ENCODE measurements at regions not wholly inside any gene's neighbourhood (a gene's known extent, or its start where the extent isn't known, plus 50 kb on each side); places are given as distances from the start of the nearest gene placed in this dataset.

DNA sequence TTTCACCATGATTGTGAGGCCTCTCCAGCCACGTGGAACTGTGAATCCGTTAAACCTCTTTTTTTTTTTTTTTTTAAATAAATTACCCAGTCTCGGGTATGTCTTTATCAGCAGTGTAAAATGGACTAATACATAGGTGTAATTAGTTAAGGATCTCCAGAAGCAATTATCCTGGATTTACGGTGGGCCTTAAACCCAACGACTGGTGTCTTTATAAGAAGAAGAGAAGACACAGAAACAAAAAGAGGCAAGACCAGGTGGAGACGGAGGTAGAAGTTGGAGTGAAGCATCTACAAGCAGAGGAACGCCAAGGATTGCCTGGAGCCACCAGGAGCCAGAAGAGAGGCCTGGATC is 114.6 kb upstream of the MAP1LC3B2 start (continued):
- TF ChIP-seq PHF5A (CRISPR knock-in tag; IDR thresholded peaks at IDR 0.05; ENCODE audit: low read depth, unreplicated experiment) = no peak
- TF ChIP-seq, protein P1, sequence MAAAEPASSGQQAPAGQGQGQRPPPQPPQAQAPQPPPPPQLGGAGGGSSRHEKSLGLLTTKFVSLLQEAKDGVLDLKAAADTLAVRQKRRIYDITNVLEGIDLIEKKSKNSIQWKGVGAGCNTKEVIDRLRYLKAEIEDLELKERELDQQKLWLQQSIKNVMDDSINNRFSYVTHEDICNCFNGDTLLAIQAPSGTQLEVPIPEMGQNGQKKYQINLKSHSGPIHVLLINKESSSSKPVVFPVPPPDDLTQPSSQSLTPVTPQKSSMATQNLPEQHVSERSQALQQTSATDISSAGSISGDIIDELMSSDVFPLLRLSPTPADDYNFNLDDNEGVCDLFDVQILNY (CRISPR knock-in tag; conservative IDR thresholded peaks at IDR 0.05) = no peak
- TF ChIP-seq, protein P2, sequence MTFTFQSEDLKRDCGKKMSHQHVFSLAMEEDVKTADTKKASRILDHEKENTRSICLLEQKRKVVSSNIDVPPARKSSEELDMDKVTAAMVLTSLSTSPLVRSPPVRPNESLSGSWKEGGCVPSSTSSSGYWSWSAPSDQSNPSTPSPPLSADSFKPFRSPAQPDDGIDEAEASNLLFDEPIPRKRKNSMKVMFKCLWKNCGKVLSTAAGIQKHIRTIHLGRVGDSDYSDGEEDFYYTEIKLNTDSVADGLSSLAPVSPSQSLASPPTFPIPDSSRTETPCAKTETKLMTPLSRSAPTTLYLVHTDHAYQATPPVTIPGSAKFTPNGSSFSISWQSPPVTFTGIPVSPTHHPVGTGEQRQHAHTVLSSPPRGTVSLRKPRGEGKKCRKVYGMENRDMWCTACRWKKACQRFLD (CRISPR knock-in tag; IDR thresholded peaks at IDR 0.05; ENCODE audit: borderline replicate concordance) = no peak

DNA sequence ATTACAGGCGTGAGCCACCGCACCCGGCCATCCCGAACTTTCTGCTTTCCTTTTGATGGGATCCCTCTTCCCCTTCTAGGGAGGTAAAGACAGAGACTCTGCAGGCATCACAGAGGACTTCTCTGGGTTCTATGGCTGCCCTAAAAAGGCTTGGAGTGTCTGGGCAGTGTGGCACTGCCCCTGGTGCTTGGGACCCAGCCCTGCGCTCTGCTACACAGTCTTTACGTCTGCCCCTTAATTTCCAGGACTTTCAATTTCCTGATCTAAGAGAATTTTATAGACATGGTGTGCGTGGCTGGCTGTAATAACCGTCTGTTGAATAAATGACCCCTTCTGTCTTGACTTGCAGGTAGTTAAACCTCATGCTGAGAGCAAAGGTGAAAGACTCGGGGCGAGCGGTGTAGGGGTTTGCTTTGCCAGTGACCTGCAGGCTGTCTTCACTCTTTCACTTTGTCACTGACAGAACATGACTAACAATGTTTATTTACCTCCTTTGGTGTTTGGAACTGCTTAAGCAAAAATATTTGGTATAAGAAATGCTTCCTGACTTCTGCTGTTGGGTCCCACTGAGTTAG is 110.9 kb upstream of the MAP1LC3B2 start:
- H4K20me1 ChIP-seq (ENCODE audit: insufficient read depth, low read length) = no peaks in the 10 kb centered on the region
- peaks cover 10% of the 10 kb centered on the region; the same call in 1 of the 2 replicates for H3K4me1 ChIP-seq (ENCODE audit: insufficient read depth, low read length)
- no peaks in the 10 kb centered on the region for H3K79me2 ChIP-seq (ENCODE audit: insufficient read depth, low read length)
- WGBS (ENCODE audit: low lambda C conversion rate) = 42% methylated on average over 11 of the region's 11 CpGs
- FAIRE-seq (no peak), DNase-seq (ENCODE audit: low spot score) (no peak), ATAC-seq (peak; percentile 57)
- in situ Hi-C loops (cut with HindIII; ENCODE audit: extremely low pct_ligation_motif_present, low pct_unique_long_range_greater_than_20kb) (no loop called here), intact Hi-C loops (cut with micrococcal nuclease; ENCODE audit: unreplicated experiment) (no loop called here)
- ChIA-PET CTCF (ENCODE audit: low intra/inter-chr PET ratio, low total read pairs) (no interaction called here), POLR2A (no interaction called here)
- BruUV-seq (replicated peaks) = no TSS peak
- no peaks in the 10 kb centered on the region for H3K9me3 ChIP-seq (ENCODE audit: low read length)
- 0 out of 5 replicates have a peak, but pooled peaks cover 0 to 5% of the 10 kb centered on the region in 2 experiments for H3K27me3 ChIP-seq (ENCODE audit: control insufficient read depth in 1 of 2, insufficient read depth in 2 of 2, low read length in 2 of 2)
- no peak overlapping the region for H3K27ac ChIP-seq (ENCODE audit: extremely low read length, insufficient read depth, low read length)
- H2AFZ ChIP-seq (ENCODE audit: low read length) = no peak overlapping the region
- no peaks in the 10 kb centered on the region for H3K36me3 ChIP-seq (replicated peaks in 1 of 2; ENCODE audit: control insufficient read depth in 1 of 2, insufficient read depth in 2 of 2, low read length in 2 of 2)
- no peak overlapping the region for H3K9ac ChIP-seq (ENCODE audit: insufficient read depth, low read depth, low read length)
- H3K4me3 ChIP-seq (replicated peaks in 1 of 3; ENCODE audit: insufficient read depth in 1 of 3, low read depth in 2 of 3, low read length in 3 of 3) = no peak overlapping the region
- peak overlapping the region; percentile 51 for H3K4me2 ChIP-seq (ENCODE audit: low read depth, low read length)
- no peak for TF ChIP-seq ZNF670 (CRISPR knock-in tag; IDR thresholded peaks at IDR 0.05; ENCODE audit: borderline replicate concordance)
- TF ChIP-seq EEA1 (CRISPR knock-in tag; IDR thresholded peaks at IDR 0.05; ENCODE audit: borderline replicate concordance) = no peak
- no peak for TF ChIP-seq TEAD2 (CRISPR knock-in tag; IDR thresholded peaks at IDR 0.05)
- TF ChIP-seq ZNF839 (CRISPR knock-in tag; IDR thresholded peaks at IDR 0.05; ENCODE audit: borderline replicate concordance) = no peak
- no peak for TF ChIP-seq SP5 (CRISPR knock-in tag; IDR thresholded peaks at IDR 0.05; ENCODE audit: borderline replicate concordance, low read depth)
- TF ChIP-seq CEBPG (CRISPR knock-in tag; IDR thresholded peaks at IDR 0.05) = no peak
- TF ChIP-seq U2AF2 (IDR thresholded peaks at IDR 0.05; ENCODE audit: low read depth, low read length) = no peak
- TF ChIP-seq, protein P3, sequence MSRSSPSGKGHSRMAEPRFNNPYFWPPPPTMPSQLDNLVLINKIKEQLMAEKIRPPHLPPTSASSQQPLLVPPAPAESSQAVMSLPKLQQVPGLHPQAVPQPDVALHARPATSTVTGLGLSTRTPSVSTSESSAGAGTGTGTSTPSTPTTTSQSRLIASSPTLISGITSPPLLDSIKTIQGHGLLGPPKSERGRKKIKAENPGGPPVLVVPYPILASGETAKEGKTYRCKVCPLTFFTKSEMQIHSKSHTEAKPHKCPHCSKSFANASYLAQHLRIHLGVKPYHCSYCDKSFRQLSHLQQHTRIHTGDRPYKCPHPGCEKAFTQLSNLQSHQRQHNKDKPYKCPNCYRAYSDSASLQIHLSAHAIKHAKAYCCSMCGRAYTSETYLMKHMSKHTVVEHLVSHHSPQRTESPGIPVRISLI (CRISPR knock-in tag; IDR thresholded peaks at IDR 0.05; ENCODE audit: borderline replicate concordance) = no peak
- TF ChIP-seq SOX13 (IDR thresholded peaks at IDR 0.05) = no peak
- TF ChIP-seq SOX13 (CRISPR knock-in tag; conservative IDR thresholded peaks at IDR 0.05 in 1 of 2, IDR thresholded peaks at IDR 0.05 in 1 of 2) = no peak
- TF ChIP-seq, protein P4, sequence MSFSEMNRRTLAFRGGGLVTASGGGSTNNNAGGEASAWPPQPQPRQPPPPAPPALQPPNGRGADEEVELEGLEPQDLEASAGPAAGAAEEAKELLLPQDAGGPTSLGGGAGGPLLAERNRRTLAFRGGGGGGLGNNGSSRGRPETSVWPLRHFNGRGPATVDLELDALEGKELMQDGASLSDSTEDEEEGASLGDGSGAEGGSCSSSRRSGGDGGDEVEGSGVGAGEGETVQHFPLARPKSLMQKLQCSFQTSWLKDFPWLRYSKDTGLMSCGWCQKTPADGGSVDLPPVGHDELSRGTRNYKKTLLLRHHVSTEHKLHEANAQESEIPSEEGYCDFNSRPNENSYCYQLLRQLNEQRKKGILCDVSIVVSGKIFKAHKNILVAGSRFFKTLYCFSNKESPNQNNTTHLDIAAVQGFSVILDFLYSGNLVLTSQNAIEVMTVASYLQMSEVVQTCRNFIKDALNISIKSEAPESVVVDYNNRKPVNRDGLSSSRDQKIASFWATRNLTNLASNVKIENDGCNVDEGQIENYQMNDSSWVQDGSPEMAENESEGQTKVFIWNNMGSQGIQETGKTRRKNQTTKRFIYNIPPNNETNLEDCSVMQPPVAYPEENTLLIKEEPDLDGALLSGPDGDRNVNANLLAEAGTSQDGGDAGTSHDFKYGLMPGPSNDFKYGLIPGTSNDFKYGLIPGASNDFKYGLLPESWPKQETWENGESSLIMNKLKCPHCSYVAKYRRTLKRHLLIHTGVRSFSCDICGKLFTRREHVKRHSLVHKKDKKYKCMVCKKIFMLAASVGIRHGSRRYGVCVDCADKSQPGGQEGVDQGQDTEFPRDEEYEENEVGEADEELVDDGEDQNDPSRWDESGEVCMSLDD (CRISPR knock-in tag; IDR thresholded peaks at IDR 0.05; ENCODE audit: borderline replicate concordance) = no peak
- no peak for TF ChIP-seq HNRNPL (IDR thresholded peaks at IDR 0.05; ENCODE audit: low read depth, low read length)
- no peak for TF ChIP-seq TGIF2 (CRISPR knock-in tag; IDR thresholded peaks at IDR 0.05)
- no peak for TF ChIP-seq NCOA5 (CRISPR knock-in tag; IDR thresholded peaks at IDR 0.05)
- TF ChIP-seq ZNF34 (CRISPR knock-in tag; IDR thresholded peaks at IDR 0.05; ENCODE audit: borderline replicate concordance) = no peak
- TF ChIP-seq ZBTB42 (CRISPR knock-in tag; IDR thresholded peaks at IDR 0.05) = no peak
